Endothelial cell of umbilical vein (primary cell): ENCODE measurements at regions not wholly inside any gene's neighbourhood (a gene's known extent, or its start where the extent isn't known, plus 50 kb on each side); places are given as distances from the start of the nearest gene placed in this dataset.

Source experiments
- CTCF ChIP-seq, 2 donors: IDR thresholded peaks; 1 replicate in 1 of 2; 2 replicates in 1 of 2; pipeline ENCODE4 v1.5.1; 2011; ENCODE audit warnings: low read length in 2 of 2, mild to moderate bottlenecking in 2 of 2, moderate library complexity in 2 of 2, control low read depth in 1 of 2, inconsistent platforms in 1 of 2, low read depth in 1 of 2; ENCODE audit not compliant: insufficient read depth in 1 of 2; ENCODE audit errors: extremely low read depth in 1 of 2
- GATA2 ChIP-seq: IDR thresholded peaks from 2 replicates; pipeline ENCODE4 v1.7.0; 2011; ENCODE audit warnings: low read depth, mild to moderate bottlenecking, moderate library complexity, mixed read lengths, low read length; ENCODE audit not compliant: insufficient read length, insufficient read depth
- JUN ChIP-seq: IDR thresholded peaks from 2 replicates; pipeline ENCODE4 v1.6.1; 2011; ENCODE audit warnings: borderline replicate concordance, low read depth; ENCODE audit not compliant: insufficient read length, insufficient read depth

GRCh38 chr1:182229921-182230491, 161.6 kb downstream of the GLUL start:
- TF ChIP-seq CTCF (IDR thresholded peaks at IDR 0.05; ENCODE audit: extremely low read depth in 1 of 2, insufficient read depth in 1 of 2, low read depth in 1 of 2, low read length in 2 of 2) (no peak), JUN (no peak), GATA2 (no peak)
